ENCODE measurements at regions not wholly inside any gene's neighbourhood (a gene's known extent, or its start where the extent isn't known, plus 50 kb on each side); places are given as distances from the start of the nearest gene placed in this dataset.
"Not testable (repeated sequence)": the region's sequence is repeated elsewhere in the genome, so short reads cannot be mapped to it uniquely, and the experiment has no call there.

DNA sequence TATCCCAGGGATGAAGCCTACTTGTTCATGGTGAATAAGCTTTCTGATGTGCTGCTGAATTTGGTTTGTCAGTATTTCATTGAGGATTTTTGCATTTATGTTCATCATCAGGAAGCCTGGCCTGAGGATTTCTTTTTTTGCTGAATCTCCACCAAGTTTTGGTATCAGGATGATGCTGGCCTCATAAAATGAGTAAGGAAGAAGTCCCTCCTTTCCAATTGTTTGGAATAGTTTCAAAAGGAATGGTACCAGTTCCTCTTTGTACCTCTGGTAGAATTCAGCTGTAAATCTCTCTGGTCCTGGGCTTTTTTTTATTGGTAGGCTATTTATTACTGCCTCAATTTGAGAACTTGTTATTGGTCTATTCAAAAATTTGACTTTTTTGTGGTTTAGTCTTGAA, 51.4 kb upstream of the GRID2 start:
- intact Hi-C loops (cut with DNase I, micrococcal nuclease); ATAC-seq; DNase-seq: not testable (repeated sequence)

DNA sequence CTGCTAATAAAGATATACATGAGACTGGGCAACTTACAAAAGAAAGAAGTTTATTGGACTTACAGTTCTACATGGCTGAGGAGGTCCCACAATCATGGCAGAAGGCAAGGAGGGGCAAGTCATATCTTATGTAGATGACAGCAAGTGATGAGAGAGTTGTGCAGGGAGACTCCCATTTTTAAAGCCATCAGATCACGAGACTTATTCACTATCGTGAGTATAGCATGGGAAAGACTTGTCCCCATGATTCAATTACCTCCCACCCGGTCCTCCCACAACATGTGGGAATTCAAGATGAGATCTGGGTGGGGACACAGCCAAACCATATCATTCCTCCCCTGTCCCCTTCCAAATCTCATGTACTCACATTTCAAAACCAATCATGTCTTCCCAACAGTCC, 50.9 kb upstream of the GRID2 start:
- intact Hi-C loops (cut with DNase I, micrococcal nuclease): no loop called here
- no peak for ATAC-seq
- no peak for DNase-seq

DNA sequence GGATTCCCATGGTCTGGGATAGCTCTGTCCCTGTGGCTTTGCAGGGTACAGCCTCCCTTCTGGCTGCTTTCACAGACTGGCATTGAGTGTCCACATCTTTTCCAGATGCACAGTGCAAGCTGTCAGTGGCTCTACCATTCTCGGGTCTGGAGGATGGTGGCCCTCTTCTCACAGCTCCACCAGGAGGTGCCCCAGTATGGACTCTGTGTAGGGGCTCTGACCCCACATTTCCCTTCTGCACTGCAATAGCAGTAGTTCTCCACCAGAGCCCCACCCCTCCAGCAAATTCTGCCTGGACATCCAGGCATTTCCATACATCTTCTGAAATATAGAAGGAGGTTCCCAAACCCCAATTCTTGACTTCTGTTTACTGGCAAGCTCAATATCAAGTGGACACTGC, 50.2 kb upstream of the GRID2 start:
- DNase-seq: no peak
- intact Hi-C loops (cut with DNase I, micrococcal nuclease): no loop called here
- no peak for ATAC-seq

Data from left colon (tissue), 2 donors.